ENCODE measurements at regions not wholly inside any gene's neighbourhood (a gene's known extent, or its start where the extent isn't known, plus 50 kb on each side); places are given as distances from the start of the nearest gene placed in this dataset.

DNA sequence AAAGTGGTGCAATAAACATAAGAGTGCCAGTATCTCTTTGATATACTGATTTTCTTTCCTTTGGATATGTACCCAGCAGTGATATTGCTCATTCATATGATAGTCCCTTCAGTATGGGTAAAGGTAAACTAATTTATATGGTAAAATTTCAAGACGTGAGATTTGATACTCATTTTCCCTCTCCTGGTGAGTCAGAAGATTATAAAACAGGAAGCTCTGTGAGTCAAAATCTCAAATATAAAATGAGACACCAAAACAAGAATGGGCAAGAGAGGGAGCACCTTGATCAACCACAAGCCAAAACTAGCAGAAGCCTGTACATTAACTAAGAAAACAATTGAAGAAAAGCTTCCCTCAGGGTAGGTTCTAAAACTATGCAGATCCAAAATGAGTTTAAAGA lies 216.3 kb downstream of the SLITRK6 start:
- Histone ChIP-seq H3K9me3 (ENCODE audit: low read length) (no peaks in the 10 kb centered on the region), H3K4me1 (ENCODE audit: insufficient read depth, low read length, severe bottlenecking) (no peaks in the 10 kb centered on the region), H4K20me1 (ENCODE audit: insufficient read depth, low read length) (no peaks in the 10 kb centered on the region), H3K4me3 (ENCODE audit: low read depth, low read length, poor library complexity, severe bottlenecking) (no peak overlapping the region), H3K9ac (ENCODE audit: low read length) (no peak overlapping the region), H3K4me2 (ENCODE audit: low read length) (no peak overlapping the region), H3K9me2 (ENCODE audit: low read depth, low read length) (no peaks in the 10 kb centered on the region), H3K79me2 (ENCODE audit: insufficient read depth, low read length) (no peaks in the 10 kb centered on the region), H2AFZ (ENCODE audit: low read length) (no peak overlapping the region), H3K27ac (ENCODE audit: low read depth, low read length, poor library complexity, severe bottlenecking) (no peak overlapping the region), H3F3A (ENCODE audit: insufficient read depth, low read length) (no peaks in the 10 kb centered on the region), H3K36me3 (ENCODE audit: insufficient read depth, low read length) (no peaks in the 10 kb centered on the region), H3K27me3 (ENCODE audit: insufficient read depth, low read length) (no peaks in the 10 kb centered on the region)
- TF ChIP-seq, protein P1, sequence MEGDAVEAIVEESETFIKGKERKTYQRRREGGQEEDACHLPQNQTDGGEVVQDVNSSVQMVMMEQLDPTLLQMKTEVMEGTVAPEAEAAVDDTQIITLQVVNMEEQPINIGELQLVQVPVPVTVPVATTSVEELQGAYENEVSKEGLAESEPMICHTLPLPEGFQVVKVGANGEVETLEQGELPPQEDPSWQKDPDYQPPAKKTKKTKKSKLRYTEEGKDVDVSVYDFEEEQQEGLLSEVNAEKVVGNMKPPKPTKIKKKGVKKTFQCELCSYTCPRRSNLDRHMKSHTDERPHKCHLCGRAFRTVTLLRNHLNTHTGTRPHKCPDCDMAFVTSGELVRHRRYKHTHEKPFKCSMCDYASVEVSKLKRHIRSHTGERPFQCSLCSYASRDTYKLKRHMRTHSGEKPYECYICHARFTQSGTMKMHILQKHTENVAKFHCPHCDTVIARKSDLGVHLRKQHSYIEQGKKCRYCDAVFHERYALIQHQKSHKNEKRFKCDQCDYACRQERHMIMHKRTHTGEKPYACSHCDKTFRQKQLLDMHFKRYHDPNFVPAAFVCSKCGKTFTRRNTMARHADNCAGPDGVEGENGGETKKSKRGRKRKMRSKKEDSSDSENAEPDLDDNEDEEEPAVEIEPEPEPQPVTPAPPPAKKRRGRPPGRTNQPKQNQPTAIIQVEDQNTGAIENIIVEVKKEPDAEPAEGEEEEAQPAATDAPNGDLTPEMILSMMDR (IDR thresholded peaks at IDR 0.05; ENCODE audit: low read length): no peak
- TF ChIP-seq EZH2 (IDR thresholded peaks at IDR 0.05; ENCODE audit: borderline replicate concordance, low read length): no peak

DNA sequence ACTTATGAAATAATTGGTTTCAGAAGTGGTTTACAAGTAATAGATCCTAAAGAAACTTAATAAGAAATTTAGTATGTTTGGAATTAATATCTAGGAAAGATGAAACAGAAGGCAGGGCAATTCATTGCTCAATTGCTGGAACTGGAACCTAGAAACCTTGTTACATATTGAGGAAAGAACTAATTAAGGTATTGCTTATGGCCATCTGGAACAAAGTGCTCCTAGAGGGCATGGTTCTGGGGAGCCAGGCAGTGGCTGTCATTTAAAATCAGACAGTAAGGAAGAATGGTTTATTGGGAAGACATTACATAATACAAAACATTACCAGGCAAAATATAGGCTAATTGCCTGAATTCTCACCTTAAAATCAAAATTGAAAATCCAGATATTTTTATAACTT lies 224.1 kb downstream of the SLITRK6 start:
- no peak overlapping the region for H3K4me3 ChIP-seq (ENCODE audit: low read depth, low read length, poor library complexity, severe bottlenecking)
- no peaks in the 10 kb centered on the region for H3K9me3 ChIP-seq (ENCODE audit: low read length)
- H3K27ac ChIP-seq (ENCODE audit: low read depth, low read length, poor library complexity, severe bottlenecking): no peak overlapping the region
- TF ChIP-seq EZH2 (IDR thresholded peaks at IDR 0.05; ENCODE audit: borderline replicate concordance, low read length): no peak
- TF ChIP-seq, protein P1 (IDR thresholded peaks at IDR 0.05; ENCODE audit: low read length): no peak
- H3K4me2 ChIP-seq (ENCODE audit: low read length): no peak overlapping the region
- H3K9ac ChIP-seq (ENCODE audit: low read length): no peak overlapping the region
- H3K9me2 ChIP-seq (ENCODE audit: low read depth, low read length): no peaks in the 10 kb centered on the region
- no peaks in the 10 kb centered on the region for H3K36me3 ChIP-seq (ENCODE audit: insufficient read depth, low read length)
- no peaks in the 10 kb centered on the region for H3K27me3 ChIP-seq (ENCODE audit: insufficient read depth, low read length)
- no peaks in the 10 kb centered on the region for H4K20me1 ChIP-seq (ENCODE audit: insufficient read depth, low read length)
- no peaks in the 10 kb centered on the region for H3K79me2 ChIP-seq (ENCODE audit: insufficient read depth, low read length)
- no peaks in the 10 kb centered on the region for H3F3A ChIP-seq (ENCODE audit: insufficient read depth, low read length)
- no peak overlapping the region for H2AFZ ChIP-seq (ENCODE audit: low read length)
- no peaks in the 10 kb centered on the region for H3K4me1 ChIP-seq (ENCODE audit: insufficient read depth, low read length, severe bottlenecking)

DNA sequence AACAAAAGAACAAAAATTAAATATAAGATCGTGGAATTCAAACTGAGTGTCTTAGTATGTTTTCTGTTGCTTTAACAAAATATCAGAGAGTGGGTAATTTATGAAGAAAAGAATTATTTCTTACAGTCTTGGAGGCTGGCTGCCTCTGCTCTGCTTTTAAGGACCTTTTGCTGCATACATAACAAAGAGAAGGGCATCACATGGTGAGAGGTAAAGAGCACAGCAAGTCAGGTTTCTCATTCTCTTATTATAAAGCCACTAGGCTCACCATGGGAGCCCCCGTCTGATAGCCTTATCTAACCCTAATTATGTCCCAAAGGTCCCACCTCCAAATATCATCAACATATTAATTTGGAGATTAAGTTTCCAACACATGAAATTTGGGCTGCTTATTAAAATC lies 231.3 kb downstream of the SLITRK6 start:
- Histone ChIP-seq H3F3A (ENCODE audit: insufficient read depth, low read length) (no peaks in the 10 kb centered on the region), H3K4me3 (ENCODE audit: low read depth, low read length, poor library complexity, severe bottlenecking) (no peak overlapping the region), H3K27ac (ENCODE audit: low read depth, low read length, poor library complexity, severe bottlenecking) (no peak overlapping the region)

More for the DNA sequence above, 231.3 kb downstream of the SLITRK6 start:
- no peak overlapping the region for H3K9ac ChIP-seq (ENCODE audit: low read length)
- H3K27me3 ChIP-seq (ENCODE audit: insufficient read depth, low read length): no peaks in the 10 kb centered on the region
- no peaks in the 10 kb centered on the region for H3K36me3 ChIP-seq (ENCODE audit: insufficient read depth, low read length)
- H3K4me1 ChIP-seq (ENCODE audit: insufficient read depth, low read length, severe bottlenecking): peaks cover 11% of the 10 kb centered on the region
- H4K20me1 ChIP-seq (ENCODE audit: insufficient read depth, low read length): no peaks in the 10 kb centered on the region
- H3K79me2 ChIP-seq (ENCODE audit: insufficient read depth, low read length): no peaks in the 10 kb centered on the region
- H3K4me2 ChIP-seq (ENCODE audit: low read length): no peak overlapping the region
- no peak for TF ChIP-seq EZH2 (IDR thresholded peaks at IDR 0.05; ENCODE audit: borderline replicate concordance, low read length)
- TF ChIP-seq, protein P1 (IDR thresholded peaks at IDR 0.05; ENCODE audit: low read length): no peak
- no peak overlapping the region for H2AFZ ChIP-seq (ENCODE audit: low read length)
- no peaks in the 10 kb centered on the region for H3K9me3 ChIP-seq (ENCODE audit: low read length)
- H3K9me2 ChIP-seq (ENCODE audit: low read depth, low read length): no peaks in the 10 kb centered on the region
